ENCODE measurements at regions not wholly inside any gene's neighbourhood (a gene's known extent, or its start where the extent isn't known, plus 50 kb on each side); places are given as distances from the start of the nearest gene placed in this dataset.

DNA sequence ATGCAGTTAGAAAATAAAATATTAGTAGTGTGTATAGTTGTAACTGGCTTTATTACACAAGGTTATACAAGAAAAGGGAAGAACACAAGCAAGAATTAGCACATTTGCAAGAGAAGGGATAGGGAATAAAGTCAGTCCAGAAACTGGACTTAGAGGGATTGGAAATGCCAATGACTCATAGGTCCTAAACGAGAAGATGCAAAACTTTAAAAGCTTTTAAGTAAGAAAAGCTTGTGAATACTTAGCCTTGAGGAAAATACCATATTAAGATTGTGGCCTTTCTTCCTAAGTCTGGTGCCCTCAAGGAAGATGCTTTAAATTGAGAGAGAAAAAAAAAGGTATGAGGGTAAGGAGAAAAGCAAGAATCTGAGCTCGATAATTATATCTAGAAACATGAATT, 102.3 kb upstream of the MCHR2 start:
- Mint-ChIP-seq H3K9me3 (ENCODE audit: insufficient read depth) (no peaks in the 10 kb centered on the region), H3K27ac (no peak overlapping the region), H3K4me1 (no peaks in the 10 kb centered on the region), H3K4me3 (no peak overlapping the region), H3K27me3 (no peaks in the 10 kb centered on the region)
- DNase-seq (no peak), ATAC-seq (ENCODE audit: low read depth) (no peak)
- intact Hi-C loops (cut with micrococcal nuclease) = no loop called here
- Histone ChIP-seq H4K20me1 (ENCODE audit: control insufficient read depth, insufficient read depth, low read length, poor library complexity, severe bottlenecking) (no peaks in the 10 kb centered on the region), H3K4me1 (ENCODE audit: control insufficient read depth in 2 of 2, insufficient read depth in 2 of 2, low read length in 2 of 2) (no peaks in the 10 kb centered on the region), H3K36me3 (replicated peaks in 1 of 2; ENCODE audit: control extremely low read depth in 1 of 2, control insufficient read depth in 1 of 2, extremely low read depth in 1 of 2, insufficient read depth in 2 of 2, low read length in 1 of 2) (no peaks in the 10 kb centered on the region), H3K4me2 (replicated peaks; ENCODE audit: low read depth, low read length, poor library complexity, severe bottlenecking) (no peak overlapping the region), H3K79me2 (ENCODE audit: control insufficient read depth, insufficient read depth, low read length) (no peaks in the 10 kb centered on the region), H3K4me3 (ENCODE audit: control extremely low read depth in 1 of 5, extremely low read depth in 1 of 5, insufficient read depth in 1 of 5, low read depth in 2 of 5, low read length in 4 of 5) (no peak overlapping the region), H3K27ac (ENCODE audit: low read length in 2 of 2) (no peak overlapping the region), H2AFZ (ENCODE audit: insufficient read depth, low read depth, low read length, poor library complexity, severe bottlenecking) (no peak overlapping the region), H3K9me3 (ENCODE audit: control extremely low read depth in 1 of 3, control insufficient read depth in 2 of 3, insufficient read depth in 1 of 3, low read length in 2 of 3) (no peaks in the 10 kb centered on the region), H3K27me3 (replicated peaks in 1 of 4; ENCODE audit: control extremely low read depth in 1 of 4, control insufficient read depth in 3 of 4, insufficient read depth in 4 of 4, low read length in 3 of 4) (no peaks in the 10 kb centered on the region), H3K9ac (ENCODE audit: low read length) (no peak overlapping the region)
- ChIA-PET POLR2A (no interaction called here), CTCF (interaction anchor here (1.0 to 1.4 kb wide), 2 partner anchors 9 to 10 kb away, joined by 3 read pairs; no protein-coding TSS in a partner anchor)
- TF ChIP-seq, protein P1, sequence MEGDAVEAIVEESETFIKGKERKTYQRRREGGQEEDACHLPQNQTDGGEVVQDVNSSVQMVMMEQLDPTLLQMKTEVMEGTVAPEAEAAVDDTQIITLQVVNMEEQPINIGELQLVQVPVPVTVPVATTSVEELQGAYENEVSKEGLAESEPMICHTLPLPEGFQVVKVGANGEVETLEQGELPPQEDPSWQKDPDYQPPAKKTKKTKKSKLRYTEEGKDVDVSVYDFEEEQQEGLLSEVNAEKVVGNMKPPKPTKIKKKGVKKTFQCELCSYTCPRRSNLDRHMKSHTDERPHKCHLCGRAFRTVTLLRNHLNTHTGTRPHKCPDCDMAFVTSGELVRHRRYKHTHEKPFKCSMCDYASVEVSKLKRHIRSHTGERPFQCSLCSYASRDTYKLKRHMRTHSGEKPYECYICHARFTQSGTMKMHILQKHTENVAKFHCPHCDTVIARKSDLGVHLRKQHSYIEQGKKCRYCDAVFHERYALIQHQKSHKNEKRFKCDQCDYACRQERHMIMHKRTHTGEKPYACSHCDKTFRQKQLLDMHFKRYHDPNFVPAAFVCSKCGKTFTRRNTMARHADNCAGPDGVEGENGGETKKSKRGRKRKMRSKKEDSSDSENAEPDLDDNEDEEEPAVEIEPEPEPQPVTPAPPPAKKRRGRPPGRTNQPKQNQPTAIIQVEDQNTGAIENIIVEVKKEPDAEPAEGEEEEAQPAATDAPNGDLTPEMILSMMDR (IDR thresholded peaks at IDR 0.05) = no peak
- TF ChIP-seq EZH2 (IDR thresholded peaks at IDR 0.05; ENCODE audit: borderline replicate concordance, insufficient read depth, low read depth, low read length, poor library complexity, severe bottlenecking) = no peak
- 67% methylated on average over 1 of the region's 2 CpGs for WGBS (ENCODE audit: insufficient coverage)

GRCh38 chr6:100093405-100093804, 99.4 kb upstream of the MCHR2 start:
- no peaks in the 10 kb centered on the region for H3K27me3 Mint-ChIP-seq
- TF ChIP-seq, protein P1 (IDR thresholded peaks at IDR 0.05) = no peak
- TF ChIP-seq EZH2 (IDR thresholded peaks at IDR 0.05; ENCODE audit: borderline replicate concordance, insufficient read depth, low read depth, low read length, poor library complexity, severe bottlenecking) = no peak
- DNase-seq (no peak), ATAC-seq (ENCODE audit: low read depth) (no peak)
- no peaks in the 10 kb centered on the region for H4K20me1 ChIP-seq (ENCODE audit: control insufficient read depth, insufficient read depth, low read length, poor library complexity, severe bottlenecking)
- no peaks in the 10 kb centered on the region for H3K9me3 Mint-ChIP-seq (ENCODE audit: insufficient read depth)
- POLR2A ChIA-PET = no interaction called here
- H3K36me3 ChIP-seq (replicated peaks in 1 of 2; ENCODE audit: control extremely low read depth in 1 of 2, control insufficient read depth in 1 of 2, extremely low read depth in 1 of 2, insufficient read depth in 2 of 2, low read length in 1 of 2) = no peaks in the 10 kb centered on the region
- H3K9me3 ChIP-seq (ENCODE audit: control extremely low read depth in 1 of 3, control insufficient read depth in 2 of 3, insufficient read depth in 1 of 3, low read length in 2 of 3) = no peaks in the 10 kb centered on the region
- no peak overlapping the region for H3K27ac ChIP-seq (ENCODE audit: low read length in 2 of 2)
- no peak overlapping the region for H3K4me2 ChIP-seq (replicated peaks; ENCODE audit: low read depth, low read length, poor library complexity, severe bottlenecking)
- no peak overlapping the region for H3K4me3 ChIP-seq (ENCODE audit: control extremely low read depth in 1 of 5, extremely low read depth in 1 of 5, insufficient read depth in 1 of 5, low read depth in 2 of 5, low read length in 4 of 5)
- H3K27me3 ChIP-seq (replicated peaks in 1 of 4; ENCODE audit: control extremely low read depth in 1 of 4, control insufficient read depth in 3 of 4, insufficient read depth in 4 of 4, low read length in 3 of 4) = no peaks in the 10 kb centered on the region
- H3K9ac ChIP-seq (ENCODE audit: low read length) = no peak overlapping the region
- intact Hi-C loops (cut with micrococcal nuclease) = no loop called here
- no peak overlapping the region for H2AFZ ChIP-seq (ENCODE audit: insufficient read depth, low read depth, low read length, poor library complexity, severe bottlenecking)
- H3K4me1 Mint-ChIP-seq = no peaks in the 10 kb centered on the region
- CTCF ChIA-PET = no interaction called here
- H3K4me3 Mint-ChIP-seq = no peak overlapping the region
- WGBS (ENCODE audit: insufficient coverage) = 94% methylated on average over 6 of the region's 6 CpGs
- no peak overlapping the region for H3K27ac Mint-ChIP-seq
- H3K79me2 ChIP-seq (ENCODE audit: control insufficient read depth, insufficient read depth, low read length) = no peaks in the 10 kb centered on the region
- no peaks in the 10 kb centered on the region for H3K4me1 ChIP-seq (ENCODE audit: control insufficient read depth in 2 of 2, insufficient read depth in 2 of 2, low read length in 2 of 2)
